HG02938 (cell line): ENCODE measurements at regions not wholly inside any gene's neighbourhood (a gene's known extent, or its start where the extent isn't known, plus 50 kb on each side); places are given as distances from the start of the nearest gene placed in this dataset.

Experiments used
- ATAC-seq: cut with Tn5 transposase; IDR thresholded peaks from one replicate; pipeline ENCODE4 v1.9.1; 2021; ENCODE audit warnings: mild to moderate bottlenecking, moderate library complexity; ENCODE audit not compliant: unreplicated experiment

DNA sequence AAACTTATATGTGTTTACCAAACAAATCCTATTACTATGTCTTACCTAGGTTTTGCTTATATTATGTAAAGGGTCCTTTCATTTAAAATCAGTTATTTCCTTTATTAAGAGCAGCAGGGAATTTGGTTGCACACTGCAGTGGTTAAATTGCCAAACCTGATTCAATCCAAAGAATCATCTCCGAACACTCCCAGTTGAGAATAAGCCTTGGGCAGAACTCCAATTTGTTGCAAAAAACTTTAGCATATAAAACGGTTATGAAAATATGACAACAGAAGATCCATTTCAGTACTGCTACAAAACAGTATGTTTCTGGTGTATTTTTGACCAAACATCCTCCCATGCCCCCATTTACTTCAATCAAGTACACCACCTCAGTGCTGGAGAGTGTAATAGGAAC lies 587.0 kb upstream of the GRAMD2B start:
- no peak for ATAC-seq

DNA sequence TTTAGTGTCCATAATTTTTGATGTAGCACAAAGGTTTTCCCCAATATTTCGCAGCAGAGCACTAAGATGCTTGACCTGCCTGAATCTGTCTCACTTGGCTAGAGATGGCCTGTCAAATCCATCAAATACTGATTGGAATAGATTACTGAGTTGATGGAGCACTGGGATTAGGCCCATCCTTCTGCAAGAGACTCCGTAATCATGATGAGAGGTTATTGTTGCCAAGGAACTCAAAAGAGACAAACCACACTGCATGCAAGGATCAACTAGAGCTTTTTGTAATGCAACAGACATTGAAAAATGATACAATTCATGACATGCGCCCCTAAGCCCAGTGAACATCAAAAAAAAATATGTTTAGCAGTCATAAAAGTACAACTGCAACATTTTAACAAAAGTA lies 585.3 kb upstream of the GRAMD2B start:
- ATAC-seq: no peak

DNA sequence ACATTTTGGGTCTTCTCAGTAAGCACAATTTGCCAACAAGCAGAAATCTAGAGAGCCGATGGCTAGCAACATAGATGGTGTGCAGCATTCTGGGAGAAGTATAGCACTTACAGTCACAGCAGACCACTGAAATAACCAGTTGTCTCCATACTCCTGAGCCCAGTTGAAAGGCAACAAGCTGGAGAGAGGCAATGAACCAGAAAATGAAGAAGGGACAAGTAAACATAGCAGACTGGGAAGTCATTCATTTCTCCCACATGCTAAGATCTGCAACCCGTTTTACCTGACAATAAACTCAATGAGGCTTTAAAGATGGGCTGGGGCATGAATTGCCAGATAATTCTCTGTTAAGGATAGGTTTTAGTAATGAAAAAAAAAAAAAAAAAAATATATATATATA lies 575.6 kb upstream of the GRAMD2B start:
- ATAC-seq: no peak

GRCh38 chr5:125848751-125849150 lies 574.5 kb upstream of the GRAMD2B start:
- ATAC-seq: no peak

GRCh38 chr5:125856949-125857348 lies 566.3 kb upstream of the GRAMD2B start:
- ATAC-seq: no peak

DNA sequence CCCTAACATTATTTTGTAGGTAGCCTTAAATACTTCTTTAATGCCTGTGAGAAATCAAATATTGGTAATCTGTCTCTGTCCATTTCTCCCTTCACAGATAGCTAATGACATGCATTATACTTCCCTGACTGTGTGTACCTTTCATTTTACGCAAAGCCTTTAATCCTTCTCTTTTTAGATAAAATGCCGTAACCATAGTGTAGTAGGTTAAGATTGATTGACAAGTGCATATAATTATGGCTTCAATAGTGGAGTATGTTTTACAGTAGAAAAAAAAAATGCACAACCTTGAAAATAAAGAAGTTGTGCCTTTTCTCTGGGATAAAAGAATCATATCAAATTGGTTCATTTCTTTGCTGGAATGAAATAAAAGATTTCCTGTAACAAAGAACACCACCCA lies 559.6 kb upstream of the GRAMD2B start:
- no peak for ATAC-seq

GRCh38 chr5:125865166-125865815 lies 557.9 kb upstream of the GRAMD2B start:
- ATAC-seq: no peak

DNA sequence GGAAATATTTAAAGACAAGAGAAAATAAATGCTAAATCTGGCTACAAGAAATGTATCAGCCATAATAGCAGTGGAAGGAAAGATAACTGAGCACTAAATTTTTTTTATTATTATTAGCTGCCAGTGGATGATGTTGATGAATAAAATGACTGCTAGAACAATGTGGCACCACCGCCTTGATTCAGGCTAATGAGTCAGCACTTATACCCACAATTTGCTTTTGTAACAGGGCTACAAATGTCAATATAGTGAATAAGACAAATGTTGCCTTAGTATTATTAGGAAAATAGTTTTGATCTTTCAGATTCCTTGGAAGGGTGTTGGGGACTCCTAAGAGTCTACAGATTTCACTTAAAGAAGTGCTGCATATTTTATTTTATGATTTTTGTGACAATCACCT lies 555.2 kb upstream of the GRAMD2B start:
- no peak for ATAC-seq

- no peak for ATAC-seq
These were observed 553.0 kb upstream of the GRAMD2B start for GRCh38 chr5:125870256-125870655.

GRCh38 chr5:125874057-125874456 lies 549.2 kb upstream of the GRAMD2B start:
- ATAC-seq: no peak

DNA sequence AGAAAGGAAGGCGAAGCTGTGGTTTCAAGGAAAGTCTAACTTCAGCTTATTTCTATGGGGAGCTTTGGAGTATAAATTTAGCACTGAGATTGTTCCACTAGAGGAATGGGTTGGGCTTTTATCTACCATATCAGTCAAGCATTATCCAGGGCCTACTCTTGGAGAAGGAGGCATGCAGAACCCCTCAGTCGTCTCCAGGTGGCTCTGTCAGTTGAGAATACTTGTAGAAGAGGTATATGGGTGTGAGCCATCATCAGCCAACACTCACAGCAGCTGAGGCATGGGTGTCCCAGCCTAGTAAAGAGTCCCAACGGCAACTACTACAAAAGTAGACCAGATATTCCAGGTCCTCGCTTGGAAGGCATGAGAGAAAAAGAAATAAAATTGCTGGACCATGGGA lies 548.5 kb upstream of the GRAMD2B start:
- no peak for ATAC-seq

DNA sequence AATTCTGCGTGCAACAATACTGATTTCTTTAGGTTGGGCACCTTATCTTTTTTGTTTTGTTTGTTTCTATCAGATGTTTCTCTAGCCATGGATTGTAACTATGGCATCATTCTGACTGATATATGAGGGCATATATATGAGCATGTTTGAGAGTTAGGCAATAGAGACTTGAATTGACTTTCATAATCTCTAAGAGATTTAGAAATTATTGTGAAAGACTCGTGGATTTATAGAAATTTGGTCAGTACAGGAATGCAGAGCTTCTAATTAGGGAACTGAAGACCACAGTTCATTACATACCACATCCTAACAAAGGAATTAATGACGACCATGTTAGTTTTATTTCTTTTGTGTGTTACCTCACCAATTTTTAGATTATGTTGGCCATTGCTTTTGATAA lies 546.0 kb upstream of the GRAMD2B start:
- ATAC-seq: no peak

GRCh38 chr5:125882061-125882460 lies 541.1 kb upstream of the GRAMD2B start:
- no peak for ATAC-seq

DNA sequence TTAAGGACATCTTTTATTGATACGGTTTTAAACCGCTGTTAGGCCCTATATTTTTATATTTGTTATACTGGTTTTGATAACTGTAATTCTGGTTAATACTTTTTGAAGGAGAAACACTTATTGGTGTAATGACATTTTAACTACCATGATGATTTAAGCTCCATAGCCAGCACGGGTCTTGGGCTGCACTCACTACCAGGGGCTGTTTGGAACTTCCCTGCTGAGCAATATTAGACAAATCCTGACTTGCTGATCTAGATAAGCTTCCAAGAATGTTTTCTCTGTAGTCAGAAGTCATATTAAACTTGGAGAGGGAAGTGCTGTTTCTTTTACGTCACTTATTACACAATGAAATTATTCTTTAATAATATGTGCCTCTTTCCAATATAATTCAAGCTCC lies 540.0 kb upstream of the GRAMD2B start:
- no peak for ATAC-seq

DNA sequence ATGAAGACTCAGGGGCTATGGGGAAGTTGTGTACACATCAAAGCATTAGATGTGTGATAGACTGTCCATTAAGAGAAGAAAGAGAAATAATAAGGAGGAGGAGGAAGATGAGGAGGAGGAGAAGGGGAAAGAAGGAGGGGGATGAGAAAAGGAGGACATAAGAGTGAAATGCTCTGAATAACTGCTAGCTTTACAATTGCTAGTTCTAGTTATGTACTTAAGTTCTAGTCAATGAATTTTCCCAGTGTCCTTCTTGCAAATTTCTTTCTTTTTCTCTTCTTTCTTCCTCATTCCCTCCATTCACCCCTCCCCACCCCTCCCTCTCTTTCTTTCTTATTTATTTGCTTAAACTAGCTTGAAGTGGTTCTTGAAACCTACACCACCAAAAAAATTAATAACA lies 534.9 kb upstream of the GRAMD2B start:
- no peak for ATAC-seq

DNA sequence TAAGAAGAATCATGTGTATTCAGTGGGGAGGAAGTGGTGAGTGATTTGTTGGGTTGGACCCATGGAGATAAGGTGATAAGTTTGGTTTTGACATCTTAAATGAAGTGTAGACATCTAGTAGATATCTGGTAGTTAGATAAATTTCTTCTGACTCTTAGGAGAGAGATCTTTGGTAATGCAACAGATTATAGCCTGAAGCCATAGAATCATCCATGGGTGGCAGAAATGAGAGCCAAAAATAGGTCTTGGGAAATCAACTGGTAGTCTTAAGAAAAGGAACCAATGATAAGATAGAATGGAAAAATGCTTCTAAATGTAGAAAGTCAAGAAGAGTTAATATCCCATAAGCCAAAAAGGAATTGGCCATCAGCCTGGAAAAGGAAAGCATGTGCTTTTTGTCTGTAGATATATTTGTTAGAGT lies 532.7 kb upstream of the GRAMD2B start:
- no peak for ATAC-seq

DNA sequence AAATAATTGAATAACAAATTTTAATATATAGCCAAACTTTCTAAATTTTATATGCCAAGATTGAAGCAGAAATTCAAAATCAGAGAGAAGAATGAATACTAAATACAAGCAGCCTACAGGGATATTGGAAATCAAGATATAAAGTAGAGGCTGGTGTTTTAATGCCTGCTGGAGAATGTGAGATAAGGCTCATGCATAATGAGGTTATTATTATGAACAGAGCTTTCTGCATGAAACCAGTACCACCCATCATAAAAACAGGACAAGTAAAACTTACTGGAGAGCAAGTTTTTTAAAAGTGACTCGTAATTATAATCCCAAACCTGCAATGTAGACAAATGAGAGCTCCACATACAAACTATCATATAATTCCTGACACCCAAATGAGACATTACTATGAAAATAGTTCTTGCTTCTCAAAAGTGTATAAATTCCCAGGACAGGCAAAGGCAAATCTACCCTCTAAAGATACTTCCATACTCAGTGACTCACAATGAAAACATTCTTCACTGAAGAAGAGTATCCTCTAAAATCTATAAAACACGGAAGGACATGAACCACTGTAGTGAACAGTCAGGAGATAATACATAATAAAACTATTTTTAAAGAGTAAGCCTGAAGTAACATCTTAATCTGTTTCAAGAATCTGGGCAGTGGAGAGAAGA lies 532.0 kb upstream of the GRAMD2B start:
- ATAC-seq: no peak

GRCh38 chr5:125894383-125894782 lies 528.8 kb upstream of the GRAMD2B start:
- no peak for ATAC-seq

- no peak for ATAC-seq
These were observed 526.8 kb upstream of the GRAMD2B start for GRCh38 chr5:125896368-125896767.

- ATAC-seq: no peak
These were observed 526.1 kb upstream of the GRAMD2B start for GRCh38 chr5:125897089-125897488.

- no peak for ATAC-seq
These were observed 524.3 kb upstream of the GRAMD2B start for GRCh38 chr5:125898851-125899405.

DNA sequence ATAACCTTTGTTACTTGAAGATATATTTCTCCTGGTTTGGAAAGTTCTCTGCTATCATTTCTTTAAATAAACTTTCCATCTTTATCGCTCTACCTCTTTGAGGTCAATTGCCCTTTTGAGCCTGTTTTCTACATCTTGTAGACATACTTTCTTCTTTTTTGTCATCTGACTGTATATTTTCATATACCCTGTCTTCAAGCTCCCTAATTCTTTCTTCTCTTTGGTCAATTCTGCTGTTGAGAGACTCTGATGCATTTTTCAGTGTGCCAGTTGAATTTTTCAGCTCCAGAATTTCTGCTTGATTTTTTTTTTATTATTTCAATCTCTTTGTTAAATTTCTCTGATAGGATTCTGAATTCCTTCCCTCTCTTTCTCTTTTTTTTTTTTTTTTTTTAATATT lies 511.2 kb upstream of the GRAMD2B start:
- ATAC-seq: no peak

GRCh38 chr5:125913200-125913599 lies 510.0 kb upstream of the GRAMD2B start:
- no peak for ATAC-seq
